ENCODE measurements at regions not wholly inside any gene's neighbourhood (a gene's known extent, or its start where the extent isn't known, plus 50 kb on each side); places are given as distances from the start of the nearest gene placed in this dataset.

DNA sequence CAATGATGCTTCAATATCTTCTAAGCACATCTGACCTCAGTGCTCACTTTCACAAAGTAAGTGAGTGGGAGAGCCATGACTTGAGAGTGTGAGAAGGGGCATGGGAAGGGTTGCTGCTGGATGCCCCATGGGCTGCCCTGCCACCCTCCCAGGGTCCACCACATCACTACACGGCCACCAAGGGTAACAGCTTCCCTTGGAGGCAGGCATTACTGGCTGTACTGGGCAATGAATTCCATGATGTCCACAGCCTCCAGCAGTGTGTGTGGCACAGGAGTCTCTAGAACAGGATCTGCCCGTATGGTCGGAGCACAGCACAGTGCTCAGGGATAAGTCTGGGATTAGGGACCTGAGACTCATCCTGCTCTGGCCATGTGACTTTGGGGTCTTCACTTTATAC, 481.0 kb upstream of the MYT1L start:
- TF ChIP-seq, protein P1, sequence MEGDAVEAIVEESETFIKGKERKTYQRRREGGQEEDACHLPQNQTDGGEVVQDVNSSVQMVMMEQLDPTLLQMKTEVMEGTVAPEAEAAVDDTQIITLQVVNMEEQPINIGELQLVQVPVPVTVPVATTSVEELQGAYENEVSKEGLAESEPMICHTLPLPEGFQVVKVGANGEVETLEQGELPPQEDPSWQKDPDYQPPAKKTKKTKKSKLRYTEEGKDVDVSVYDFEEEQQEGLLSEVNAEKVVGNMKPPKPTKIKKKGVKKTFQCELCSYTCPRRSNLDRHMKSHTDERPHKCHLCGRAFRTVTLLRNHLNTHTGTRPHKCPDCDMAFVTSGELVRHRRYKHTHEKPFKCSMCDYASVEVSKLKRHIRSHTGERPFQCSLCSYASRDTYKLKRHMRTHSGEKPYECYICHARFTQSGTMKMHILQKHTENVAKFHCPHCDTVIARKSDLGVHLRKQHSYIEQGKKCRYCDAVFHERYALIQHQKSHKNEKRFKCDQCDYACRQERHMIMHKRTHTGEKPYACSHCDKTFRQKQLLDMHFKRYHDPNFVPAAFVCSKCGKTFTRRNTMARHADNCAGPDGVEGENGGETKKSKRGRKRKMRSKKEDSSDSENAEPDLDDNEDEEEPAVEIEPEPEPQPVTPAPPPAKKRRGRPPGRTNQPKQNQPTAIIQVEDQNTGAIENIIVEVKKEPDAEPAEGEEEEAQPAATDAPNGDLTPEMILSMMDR (IDR thresholded peaks at IDR 0.05), result no peak
- TF ChIP-seq POLR2AphosphoS5 (IDR thresholded peaks at IDR 0.05) (no peak), POLR2A (IDR thresholded peaks at IDR 0.05) (no peak)
